ENCODE measurements at regions not wholly inside any gene's neighbourhood (a gene's known extent, or its start where the extent isn't known, plus 50 kb on each side); places are given as distances from the start of the nearest gene placed in this dataset.

DNA sequence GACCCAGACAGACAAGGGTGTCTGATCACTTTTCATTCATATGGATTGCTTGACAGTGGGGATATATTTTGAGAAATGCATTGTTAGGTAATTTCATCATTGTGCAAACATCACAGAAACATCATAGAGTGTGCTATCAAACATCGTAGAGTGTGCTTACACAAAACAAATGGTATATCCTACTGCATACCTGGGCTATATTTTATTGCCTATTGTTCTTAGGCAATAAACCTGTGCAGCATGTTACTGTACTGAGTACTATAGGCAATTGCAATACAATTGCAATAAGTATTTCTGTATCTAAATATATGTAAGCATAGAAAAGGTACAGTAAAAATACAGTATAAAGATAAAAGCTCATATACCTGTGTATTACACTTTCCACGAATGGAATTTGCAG is 319.1 kb downstream of the KIF20B start:
- TF ChIP-seq, protein P1, sequence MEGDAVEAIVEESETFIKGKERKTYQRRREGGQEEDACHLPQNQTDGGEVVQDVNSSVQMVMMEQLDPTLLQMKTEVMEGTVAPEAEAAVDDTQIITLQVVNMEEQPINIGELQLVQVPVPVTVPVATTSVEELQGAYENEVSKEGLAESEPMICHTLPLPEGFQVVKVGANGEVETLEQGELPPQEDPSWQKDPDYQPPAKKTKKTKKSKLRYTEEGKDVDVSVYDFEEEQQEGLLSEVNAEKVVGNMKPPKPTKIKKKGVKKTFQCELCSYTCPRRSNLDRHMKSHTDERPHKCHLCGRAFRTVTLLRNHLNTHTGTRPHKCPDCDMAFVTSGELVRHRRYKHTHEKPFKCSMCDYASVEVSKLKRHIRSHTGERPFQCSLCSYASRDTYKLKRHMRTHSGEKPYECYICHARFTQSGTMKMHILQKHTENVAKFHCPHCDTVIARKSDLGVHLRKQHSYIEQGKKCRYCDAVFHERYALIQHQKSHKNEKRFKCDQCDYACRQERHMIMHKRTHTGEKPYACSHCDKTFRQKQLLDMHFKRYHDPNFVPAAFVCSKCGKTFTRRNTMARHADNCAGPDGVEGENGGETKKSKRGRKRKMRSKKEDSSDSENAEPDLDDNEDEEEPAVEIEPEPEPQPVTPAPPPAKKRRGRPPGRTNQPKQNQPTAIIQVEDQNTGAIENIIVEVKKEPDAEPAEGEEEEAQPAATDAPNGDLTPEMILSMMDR (optimal IDR thresholded peaks at IDR 0.05 in 1 of 3, IDR thresholded peaks at IDR 0.05 in 1 of 3, conservative IDR thresholded peaks at IDR 0.05 in 1 of 3; ENCODE audit: extremely low read depth in 1 of 3, insufficient read depth in 2 of 3, low read length in 3 of 3): no peak
- no peak for TF ChIP-seq EZH2 (IDR thresholded peaks at IDR 0.05; ENCODE audit: low read length)
